Lower lobe of right lung (tissue), 2 donors: ENCODE measurements at regions not wholly inside any gene's neighbourhood (a gene's known extent, or its start where the extent isn't known, plus 50 kb on each side); places are given as distances from the start of the nearest gene placed in this dataset.

Experiments used
- ATAC-seq, 2 donors: fragments of 200-7000 bp; cut with Tn5 transposase; one replicate each; pipeline ENCODE4 v1.9.1; 2020 to 2022; ENCODE audit warnings: mild to moderate bottlenecking in 2 of 2, moderate library complexity in 2 of 2
- DNase-seq: peaks from one replicate; pipeline ENCODE4 v3.0.0-alpha.2; 2020
- H3K27ac ChIP-seq: fragments of 200-600 bp; one replicate; pipeline ENCODE4 v1.8.0; 2022
- H3K27me3 ChIP-seq: fragments of 200-600 bp; one replicate; pipeline ENCODE4 v1.8.0; 2022; ENCODE audit warnings: low read depth
- H3K36me3 ChIP-seq: fragments of 200-600 bp; one replicate; pipeline ENCODE4 v1.8.0; 2022; ENCODE audit warnings: mild to moderate bottlenecking
- H3K4me1 ChIP-seq: fragments of 200-600 bp; one replicate; pipeline ENCODE4 v1.8.0; 2022
- H3K4me3 ChIP-seq: fragments of 200-600 bp; one replicate; pipeline ENCODE4 v1.8.0; 2022; ENCODE audit warnings: mild to moderate bottlenecking
- H3K9me3 ChIP-seq: fragments of 200-600 bp; one replicate; pipeline ENCODE4 v1.8.0; 2022
- CTCF ChIP-seq: fragments of 200-600 bp; IDR thresholded peaks from one replicate; pipeline ENCODE4 v1.8.0; 2022; ENCODE audit warnings: antibody characterized with exemption, mild to moderate bottlenecking
- intact Hi-C: fragments of 100-400 bp; cut with DNase I; formaldehyde crosslinking; loops from one replicate; pipeline ENCODE4 v1.11.0; 2022
- donor health status: DM: no; HTN: yes; CAD: no; lungs with severe emphysema.

GRCh38 chr16:50974438-50975036, 176.5 kb downstream of the SALL1 start:
- H3K4me1 ChIP-seq: no peaks in the 10 kb centered on the region
- no peaks in the 10 kb centered on the region for H3K9me3 ChIP-seq
- H3K27me3 ChIP-seq: no peaks in the 10 kb centered on the region
- ATAC-seq: no peak
- no peak for TF ChIP-seq CTCF
- H3K4me3 ChIP-seq: no peak overlapping the region
- intact Hi-C loops: no loop called here
- no peak overlapping the region for H3K27ac ChIP-seq
- no peaks in the 10 kb centered on the region for H3K36me3 ChIP-seq
- DNase-seq: no peak

DNA sequence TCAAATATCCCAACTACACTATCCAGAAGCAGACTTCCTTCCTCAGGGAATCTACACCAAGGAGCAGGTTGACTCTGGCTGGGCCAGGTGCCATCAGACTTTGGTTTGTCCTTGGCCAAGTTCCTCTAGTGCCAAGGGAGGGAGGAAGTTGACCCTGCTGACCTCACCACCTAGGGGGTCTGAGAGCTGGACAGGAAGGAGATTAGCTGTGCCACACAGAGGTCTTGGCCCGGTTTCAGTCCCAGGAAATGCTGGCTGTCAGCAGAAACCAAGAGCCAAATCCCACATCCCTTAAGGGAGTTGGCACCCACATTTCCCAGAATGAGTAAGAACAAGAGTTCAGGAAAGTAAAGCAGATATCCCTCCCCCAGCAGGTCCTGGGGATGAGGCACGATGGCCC, 178.2 kb downstream of the SALL1 start:
- intact Hi-C loops: no loop called here
- no peak for ATAC-seq
- H3K27ac ChIP-seq: no peak overlapping the region
- TF ChIP-seq CTCF: no peak
- H3K4me3 ChIP-seq: no peak overlapping the region
- no peaks in the 10 kb centered on the region for H3K4me1 ChIP-seq
- no peaks in the 10 kb centered on the region for H3K27me3 ChIP-seq
- no peaks in the 10 kb centered on the region for H3K9me3 ChIP-seq
- no peak for DNase-seq
- H3K36me3 ChIP-seq: no peaks in the 10 kb centered on the region

GRCh38 chr16:50970281-50970680, 180.8 kb downstream of the SALL1 start:
- ATAC-seq (no peak), DNase-seq (no peak)
- intact Hi-C loops: no loop called here
- no peaks in the 10 kb centered on the region for H3K27me3 ChIP-seq
- no peaks in the 10 kb centered on the region for H3K4me1 ChIP-seq
- H3K4me3 ChIP-seq: no peak overlapping the region
- no peak for TF ChIP-seq CTCF
- H3K27ac ChIP-seq: no peak overlapping the region
- H3K9me3 ChIP-seq: no peaks in the 10 kb centered on the region
- H3K36me3 ChIP-seq: no peaks in the 10 kb centered on the region

GRCh38 chr16:50967827-50968612, 183.1 kb downstream of the SALL1 start:
- intact Hi-C loops: no loop called here
- Histone ChIP-seq H3K36me3 (no peaks in the 10 kb centered on the region), H3K4me3 (no peak overlapping the region), H3K9me3 (no peaks in the 10 kb centered on the region), H3K27me3 (no peaks in the 10 kb centered on the region), H3K4me1 (no peaks in the 10 kb centered on the region), H3K27ac (no peak overlapping the region)
- ATAC-seq (no peak), DNase-seq (no peak)
- no peak for TF ChIP-seq CTCF

GRCh38 chr16:50964491-50964890, 186.6 kb downstream of the SALL1 start:
- no peaks in the 10 kb centered on the region for H3K27me3 ChIP-seq
- no peak overlapping the region for H3K4me3 ChIP-seq
- ATAC-seq: no peak
- H3K9me3 ChIP-seq: no peaks in the 10 kb centered on the region
- no peaks in the 10 kb centered on the region for H3K36me3 ChIP-seq
- H3K27ac ChIP-seq: no peak overlapping the region
- no peak for TF ChIP-seq CTCF
- no peaks in the 10 kb centered on the region for H3K4me1 ChIP-seq
- intact Hi-C loops: no loop called here
- DNase-seq: no peak
